GM23248 (cell line): ENCODE measurements at regions not wholly inside any gene's neighbourhood (a gene's known extent, or its start where the extent isn't known, plus 50 kb on each side); places are given as distances from the start of the nearest gene placed in this dataset.

Source experiments
- DNase-seq: peaks from one replicate; pipeline ENCODE4 v3.0.0-alpha.2; 2015
- H2AFZ ChIP-seq: fragments of 200-600 bp; sonication (generic); 2 replicates; pipeline ENCODE4 v1.6.1; 2016; ENCODE audit warnings: antibody characterized with exemption
- H3F3A ChIP-seq: fragments of 200-600 bp; sonication (generic); 2 replicates; pipeline ENCODE4 v1.6.1; 2016; ENCODE audit warnings: mild to moderate bottlenecking, antibody characterized with exemption, mixed run types; ENCODE audit not compliant: insufficient read depth
- H3K27ac ChIP-seq: fragments of 200-600 bp; sonication (generic); 2 replicates; pipeline ENCODE4 v1.5.1; 2016; ENCODE audit warnings: mild to moderate bottlenecking
- H3K27me3 ChIP-seq: fragments of 200-600 bp; sonication (generic); replicated peaks from 2 replicates; pipeline ENCODE4 v1.6.1; 2016; ENCODE audit warnings: mild to moderate bottlenecking; ENCODE audit not compliant: insufficient read depth
- H3K36me3 ChIP-seq: fragments of 200-600 bp; sonication (generic); 2 replicates; pipeline ENCODE4 v1.6.1; 2016; ENCODE audit warnings: low read depth, mild to moderate bottlenecking
- H3K4me1 ChIP-seq: fragments of 200-600 bp; sonication (generic); 2 replicates; pipeline ENCODE4 v1.6.1; 2016; ENCODE audit warnings: mild to moderate bottlenecking; ENCODE audit not compliant: insufficient read depth
- H3K4me2 ChIP-seq: fragments of 200-600 bp; sonication (generic); one replicate; pipeline ENCODE4 v1.6.1; 2016; ENCODE audit warnings: mild to moderate bottlenecking; ENCODE audit not compliant: unreplicated experiment
- H3K4me3 ChIP-seq: fragments of 200-600 bp; sonication (generic); 2 replicates; pipeline ENCODE4 v1.5.1; 2016; ENCODE audit warnings: mild to moderate bottlenecking
- H3K79me2 ChIP-seq: fragments of 200-600 bp; sonication (generic); 2 replicates; pipeline ENCODE4 v1.6.1; 2016; ENCODE audit warnings: mild to moderate bottlenecking; ENCODE audit not compliant: insufficient read depth
- H3K9ac ChIP-seq: fragments of 200-600 bp; sonication (generic); 2 replicates; pipeline ENCODE4 v1.6.1; 2016; ENCODE audit warnings: mild to moderate bottlenecking
- H3K9me2 ChIP-seq: fragments of 200-600 bp; sonication (generic); 2 replicates; pipeline ENCODE4 v1.6.1; 2016; ENCODE audit warnings: mixed run types, mild to moderate bottlenecking, moderate library complexity; ENCODE audit not compliant: insufficient read depth
- H3K9me3 ChIP-seq: fragments of 200-600 bp; sonication (generic); one replicate; pipeline ENCODE4 v1.6.1; 2017; ENCODE audit warnings: low read depth
- H4K20me1 ChIP-seq: fragments of 200-600 bp; sonication (generic); 2 replicates; pipeline ENCODE4 v1.6.0; 2016; ENCODE audit not compliant: insufficient read depth
- EZH2 ChIP-seq: fragments of 200-600 bp; sonication (generic); IDR thresholded peaks from 2 replicates; pipeline ENCODE4 v1.6.1; 2018; ENCODE audit warnings: antibody characterized with exemption, mild to moderate bottlenecking; ENCODE audit not compliant: insufficient read depth, poor library complexity, severe bottlenecking
- EZH2phosphoT487 ChIP-seq: fragments of 200-600 bp; sonication (generic); IDR thresholded peaks from 2 replicates; pipeline ENCODE4 v1.6.1; 2018; ENCODE audit warnings: antibody characterized with exemption, moderate library complexity, mild to moderate bottlenecking, low read depth; ENCODE audit not compliant: insufficient read depth
- WGBS, 2 experiments: methylation state at CpG; one replicate each; pipeline ENCODE4 v1.1.6; 2015 to 2017; ENCODE audit warnings: low lambda C conversion rate in 2 of 2, low coverage in 1 of 2; ENCODE audit errors: missing lambda C conversion rate in 2 of 2; 5-methylcytosine and 5-hydroxymethylcytosine counted together
- in situ Hi-C: fragments of 300-500 bp; cut with MboI; formaldehyde crosslinking; loops from 2 replicates; pipeline ENCODE4 v1.15.0; 2020

DNA sequence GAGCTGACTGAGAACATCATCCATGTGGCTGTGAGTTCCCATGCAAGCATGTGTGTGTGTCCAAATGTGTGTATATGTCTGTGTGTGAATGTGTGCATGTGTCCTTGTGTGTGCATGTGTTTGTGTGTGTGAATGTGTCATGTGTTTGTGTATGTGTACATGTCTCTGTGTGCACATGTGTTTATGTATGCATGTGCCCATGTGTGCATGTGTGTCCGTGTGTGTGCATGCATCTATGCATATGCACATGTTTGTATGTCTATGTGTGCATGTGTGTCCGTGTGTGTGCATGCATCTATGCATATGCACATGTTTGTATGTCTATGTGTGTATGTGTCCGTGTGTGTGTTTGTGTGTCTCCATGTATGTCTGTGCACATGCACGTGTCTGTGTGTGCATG, 99.7 kb downstream of the LBH start:
- no peaks in the 10 kb centered on the region for H3K27me3 ChIP-seq
- WGBS, 2 experiments = 60 to 72% methylated on average over 4 of the region's 4 CpGs
- in situ Hi-C loops = no loop called here

DNA sequence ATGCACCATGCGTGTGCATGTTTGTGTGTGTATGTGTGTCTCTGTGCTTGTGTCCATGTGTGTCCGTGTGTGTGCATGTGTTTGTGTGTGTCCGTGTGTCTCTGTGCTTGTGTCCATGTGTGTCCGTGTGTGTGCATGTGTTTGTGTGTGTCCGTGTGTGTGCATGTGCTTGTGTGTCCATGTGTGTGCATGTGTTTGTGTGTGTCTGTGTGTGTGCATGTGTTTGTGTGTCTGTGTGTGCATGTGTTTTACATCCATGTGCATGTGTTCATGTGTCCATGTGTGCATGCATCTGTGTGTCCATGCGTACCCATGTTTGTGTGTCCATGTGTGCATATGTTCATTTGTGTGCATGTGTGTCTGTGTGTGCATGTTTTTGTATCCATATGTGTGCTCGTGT, 100.5 kb downstream of the LBH start:
- Histone ChIP-seq H3K27me3 (no peaks in the 10 kb centered on the region), H2AFZ (no peak overlapping the region), H3K27ac (no peak overlapping the region), H3K9me2 (no peaks in the 10 kb centered on the region), H3K4me2 (no peak overlapping the region), H3K4me3 (no peak overlapping the region), H3K36me3 (no peaks in the 10 kb centered on the region), H3K79me2 (no peaks in the 10 kb centered on the region), H3K9me3 (no peaks in the 10 kb centered on the region), H4K20me1 (no peaks in the 10 kb centered on the region), H3F3A (no peaks in the 10 kb centered on the region), H3K4me1 (no peaks in the 10 kb centered on the region), H3K9ac (no peak overlapping the region)
- 85 to 87% methylated on average over 7 of the region's 7 CpGs for WGBS, 2 experiments
- DNase-seq = no peak
- no peak for TF ChIP-seq EZH2
- no peak for TF ChIP-seq EZH2phosphoT487
- in situ Hi-C loops = no loop called here

More for the DNA sequence above, 99.7 kb downstream of the LBH start:
- TF ChIP-seq EZH2phosphoT487 (no peak), EZH2 (no peak)
- Histone ChIP-seq H3K9ac (no peak overlapping the region), H3K36me3 (no peaks in the 10 kb centered on the region), H3K9me2 (no peaks in the 10 kb centered on the region), H3K27ac (no peak overlapping the region), H4K20me1 (no peaks in the 10 kb centered on the region), H3K79me2 (no peaks in the 10 kb centered on the region), H3K4me3 (no peak overlapping the region), H3K9me3 (no peaks in the 10 kb centered on the region), H2AFZ (no peak overlapping the region), H3F3A (no peaks in the 10 kb centered on the region), H3K4me1 (no peaks in the 10 kb centered on the region), H3K4me2 (no peak overlapping the region)
- DNase-seq = no peak

DNA sequence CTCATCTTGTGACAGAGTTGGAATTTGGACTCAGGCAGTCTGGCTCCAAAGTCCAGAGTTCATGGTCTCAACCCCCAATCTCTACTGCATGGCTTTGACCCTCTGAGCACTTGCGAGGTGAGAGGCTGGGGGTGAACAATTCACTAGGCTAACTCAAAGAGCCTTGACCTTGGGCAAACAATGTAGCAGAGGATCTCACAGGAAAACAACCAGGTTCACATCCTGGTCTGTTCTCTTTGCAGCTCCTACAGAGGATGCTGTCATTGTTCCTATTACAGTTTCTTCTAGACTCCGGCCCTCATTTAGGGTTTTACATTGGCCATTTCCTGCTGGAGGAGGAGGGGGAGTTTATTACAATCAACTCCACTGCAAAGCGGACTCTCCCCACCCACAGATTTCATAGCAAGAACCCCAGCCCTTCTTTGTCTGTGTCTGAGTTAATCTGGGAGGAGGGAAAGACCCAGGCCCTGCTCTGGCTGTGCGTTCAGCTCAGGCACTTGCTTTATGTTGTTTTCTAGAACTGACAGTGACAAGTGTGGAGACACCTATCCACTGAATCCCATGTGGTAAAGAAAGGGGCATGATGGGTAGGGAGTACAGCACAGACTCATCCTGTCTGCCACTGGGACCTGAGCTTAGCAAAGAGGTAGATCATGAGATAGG, 101.6 kb downstream of the LBH start:
- in situ Hi-C loops = no loop called here
- WGBS, 2 experiments = 86 to 96% methylated on average over 4 of the region's 4 CpGs

DNA sequence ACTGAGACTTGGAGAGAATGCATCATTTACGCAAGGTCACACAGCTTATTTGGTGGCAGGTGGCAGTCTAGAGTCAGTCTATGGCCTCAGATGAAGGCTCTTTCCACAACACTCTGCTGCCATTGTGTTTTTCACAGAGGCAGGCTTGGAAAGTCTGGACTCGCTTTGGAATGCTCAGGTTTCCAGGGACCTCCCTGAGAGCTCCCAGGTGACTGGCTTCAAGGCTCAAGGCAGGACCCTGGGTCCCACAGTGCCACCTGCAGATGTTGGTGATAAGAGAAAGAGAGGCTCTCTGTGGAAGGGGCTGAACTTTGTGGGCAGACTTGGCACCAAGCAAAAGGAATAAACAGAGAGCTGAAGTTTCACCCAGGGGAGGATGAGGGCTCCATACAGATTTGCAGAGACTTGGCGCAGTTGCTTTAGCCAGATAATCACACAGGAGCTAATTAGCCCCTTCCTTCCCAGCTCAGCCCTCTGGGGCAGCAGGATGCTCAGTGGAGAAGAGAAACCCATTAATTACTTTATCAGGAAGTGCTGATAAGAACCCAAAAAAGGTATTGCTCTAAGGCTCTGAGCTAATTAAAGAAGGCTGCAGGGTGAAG, 103.5 kb downstream of the LBH start:
- Histone ChIP-seq H3K4me1 (no peaks in the 10 kb centered on the region), H3K9ac (no peak overlapping the region), H3K9me2 (no peaks in the 10 kb centered on the region), H3F3A (no peaks in the 10 kb centered on the region), H2AFZ (no peak overlapping the region), H3K4me3 (no peak overlapping the region), H3K36me3 (no peaks in the 10 kb centered on the region), H3K9me3 (no peaks in the 10 kb centered on the region), H4K20me1 (no peaks in the 10 kb centered on the region), H3K79me2 (no peaks in the 10 kb centered on the region), H3K4me2 (no peak overlapping the region), H3K27me3 (no peaks in the 10 kb centered on the region), H3K27ac (no peak overlapping the region)
- in situ Hi-C loops = no loop called here
- TF ChIP-seq EZH2 (no peak), EZH2phosphoT487 (no peak)
- no peak for DNase-seq
- 76 to 82% methylated on average over 3 of the region's 3 CpGs for WGBS, 2 experiments

More for the DNA sequence above, 101.6 kb downstream of the LBH start:
- no peaks in the 10 kb centered on the region for H3K27me3 ChIP-seq
- no peak overlapping the region for H3K9ac ChIP-seq
- no peak overlapping the region for H3K4me3 ChIP-seq
- H3K4me1 ChIP-seq = no peaks in the 10 kb centered on the region
- no peak overlapping the region for H3K4me2 ChIP-seq
- H3K9me2 ChIP-seq = no peaks in the 10 kb centered on the region
- H3K36me3 ChIP-seq = no peaks in the 10 kb centered on the region
- no peaks in the 10 kb centered on the region for H3K79me2 ChIP-seq
- no peaks in the 10 kb centered on the region for H3K9me3 ChIP-seq
- H3F3A ChIP-seq = no peaks in the 10 kb centered on the region
- no peak for DNase-seq
- no peak overlapping the region for H3K27ac ChIP-seq
- TF ChIP-seq EZH2 (no peak), EZH2phosphoT487 (no peak)
- no peaks in the 10 kb centered on the region for H4K20me1 ChIP-seq
- no peak overlapping the region for H2AFZ ChIP-seq
